ENCODE measurements at regions not wholly inside any gene's neighbourhood (a gene's known extent, or its start where the extent isn't known, plus 50 kb on each side); places are given as distances from the start of the nearest gene placed in this dataset.

- TF ChIP-seq EGR1 (IDR thresholded peaks at IDR 0.05) (no peak), FOXM1 (IDR thresholded peaks at IDR 0.05; ENCODE audit: borderline replicate concordance, low read depth) (no peak), USF1 (IDR thresholded peaks at IDR 0.05) (no peak), EP300 (IDR thresholded peaks at IDR 0.05; ENCODE audit: borderline replicate concordance) (no peak)
- TF ChIP-seq, protein P1, sequence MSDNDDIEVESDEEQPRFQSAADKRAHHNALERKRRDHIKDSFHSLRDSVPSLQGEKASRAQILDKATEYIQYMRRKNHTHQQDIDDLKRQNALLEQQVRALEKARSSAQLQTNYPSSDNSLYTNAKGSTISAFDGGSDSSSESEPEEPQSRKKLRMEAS (IDR thresholded peaks at IDR 0.05), result no peak
These were observed 85.3 kb downstream of the RPLP1 start for GRCh38 chr15:69537901-69538300.

All from Ishikawa (cell line).